Right cardiac atrium (tissue), 5 donors: ENCODE measurements at regions not wholly inside any gene's neighbourhood (a gene's known extent, or its start where the extent isn't known, plus 50 kb on each side); places are given as distances from the start of the nearest gene placed in this dataset.

Experiments used
- ATAC-seq, 2 donors: fragments of 200-7000 bp; cut with Tn5 transposase; one replicate each; pipeline versions ENCODE4 v1.8.0 to v1.9.1; 2020; ENCODE audit warnings: moderate library complexity in 2 of 2, mild to moderate bottlenecking in 1 of 2
- DNase-seq, 3 donors: peaks; one replicate each; pipeline ENCODE4 v3.0.0-alpha.2; 2020
- H3K27ac ChIP-seq: one replicate; pipeline ENCODE4 v1.5.1; 2013; ENCODE audit warnings: mild to moderate bottlenecking, low read length, control low read depth, moderate library complexity
- H3K27me3 ChIP-seq: one replicate; pipeline ENCODE4 v1.6.1; 2013; ENCODE audit not compliant: control insufficient read depth, insufficient read depth
- H3K4me1 ChIP-seq: one replicate; pipeline ENCODE4 v1.6.1; 2013; ENCODE audit warnings: low read length; ENCODE audit not compliant: control insufficient read depth, insufficient read depth
- H3K4me3 ChIP-seq: one replicate; pipeline ENCODE4 v1.5.1; 2013; ENCODE audit warnings: low read length, control low read depth
- H3K9me3 ChIP-seq: one replicate; pipeline ENCODE4 v1.6.1; 2013; ENCODE audit warnings: low read length; ENCODE audit not compliant: control insufficient read depth
- WGBS: extraction: QIAGEN DNeasy Blood & Tissue Kit; methylation state at CpG from one replicate; pipeline ENCODE4 v1.1.7; 2013; 5-methylcytosine and 5-hydroxymethylcytosine counted together
- intact Hi-C, 4 donors: fragments of 100-400 bp; cut with DNase I; formaldehyde crosslinking; loops; one replicate each; pipeline versions ENCODE4 v1.11.0 to v1.14.0; 2022 to 2023
- donor health status: healthy with polysubstance abuse.
- donor health status: DM: no; HTN: yes; CAD: no.
- donor health status: DM: no; HTN: no; CAD: no.
- donor health status: DM: no; HTN: yes; CAD: no; lungs with severe emphysema.
- donor health status: DM: yes; HTN: yes; CAD: no.

DNA sequence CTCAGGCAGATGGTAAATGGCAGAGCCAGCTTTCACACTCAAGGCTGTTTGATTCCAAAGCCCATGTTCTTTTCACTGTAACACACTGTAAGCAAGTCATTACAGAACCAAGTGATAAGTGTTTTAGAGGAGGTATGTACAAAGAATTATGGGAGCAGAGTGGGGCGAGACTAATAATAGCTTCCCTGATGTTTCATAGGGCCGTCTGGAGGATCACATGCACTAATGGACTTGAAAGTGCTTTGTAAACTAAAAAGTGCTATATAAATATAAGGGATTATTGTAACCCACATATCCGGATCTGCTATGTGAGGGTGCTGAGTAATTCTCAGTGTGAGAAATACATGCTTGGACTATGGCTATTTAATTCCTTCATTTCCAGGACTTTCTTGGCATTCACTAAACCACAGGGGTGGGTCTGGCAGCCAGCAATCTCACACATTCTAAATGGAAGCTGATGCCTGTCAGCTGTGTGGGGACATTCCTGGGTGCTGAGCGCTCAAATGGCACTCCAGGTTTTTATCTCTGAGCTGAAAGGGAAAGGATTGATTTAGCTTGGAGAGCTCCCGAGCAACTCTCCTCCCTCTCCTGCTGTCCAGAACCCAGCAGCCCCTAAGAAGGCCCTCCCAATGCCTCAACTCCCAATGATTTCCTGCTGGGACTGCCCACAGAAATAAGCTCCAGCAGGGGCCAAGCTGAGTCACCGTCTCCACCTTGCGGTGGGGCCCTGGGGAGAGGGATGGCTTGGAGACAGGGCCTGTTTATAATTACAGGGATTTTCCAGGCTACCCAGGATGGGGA lies 222.8 kb downstream of the SOX11 start:
- Histone ChIP-seq H3K4me1 (peaks cover 3% of the 10 kb centered on the region), H3K9me3 (no peaks in the 10 kb centered on the region), H3K4me3 (no peak overlapping the region), H3K27me3 (no peaks in the 10 kb centered on the region), H3K27ac (peak overlapping the region; percentile 99)
- intact Hi-C loops, result no loop called here
- ATAC-seq (peak; percentile 93 to 94), DNase-seq (peak; percentile 45 to 69 (median 68))
- 31% methylated on average over 7 of the region's 7 CpGs for WGBS

DNA sequence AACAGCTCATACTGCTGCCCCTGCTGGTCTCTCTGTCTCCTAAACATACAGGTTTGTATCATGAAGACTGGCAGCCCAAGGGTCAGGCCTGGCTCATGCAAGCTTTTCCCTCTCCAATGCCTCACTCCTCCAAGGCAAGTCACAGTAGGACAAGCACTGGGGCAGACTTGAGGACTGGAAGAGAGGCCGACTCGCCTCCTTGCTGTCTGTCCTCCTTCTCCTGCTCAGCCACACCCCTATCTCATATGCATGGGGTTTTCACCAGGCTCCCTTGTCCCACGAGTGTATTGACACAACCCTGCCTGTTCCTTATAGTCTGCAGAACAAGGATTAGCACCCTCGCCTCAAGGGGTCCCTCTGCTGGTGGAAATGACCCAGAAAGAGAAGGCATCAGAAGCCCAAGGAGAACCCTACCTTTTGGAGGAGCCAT lies 223.7 kb downstream of the SOX11 start:
- Histone ChIP-seq H3K9me3 (no peaks in the 10 kb centered on the region), H3K27me3 (no peaks in the 10 kb centered on the region), H3K4me1 (peaks cover 3% of the 10 kb centered on the region), H3K4me3 (no peak overlapping the region), H3K27ac (peak overlapping the region; percentile 99)
- DNase-seq, result no peak
- intact Hi-C loops, result no loop called here
- 53% methylated on average over 4 of the region's 4 CpGs for WGBS
- no peak for ATAC-seq

DNA sequence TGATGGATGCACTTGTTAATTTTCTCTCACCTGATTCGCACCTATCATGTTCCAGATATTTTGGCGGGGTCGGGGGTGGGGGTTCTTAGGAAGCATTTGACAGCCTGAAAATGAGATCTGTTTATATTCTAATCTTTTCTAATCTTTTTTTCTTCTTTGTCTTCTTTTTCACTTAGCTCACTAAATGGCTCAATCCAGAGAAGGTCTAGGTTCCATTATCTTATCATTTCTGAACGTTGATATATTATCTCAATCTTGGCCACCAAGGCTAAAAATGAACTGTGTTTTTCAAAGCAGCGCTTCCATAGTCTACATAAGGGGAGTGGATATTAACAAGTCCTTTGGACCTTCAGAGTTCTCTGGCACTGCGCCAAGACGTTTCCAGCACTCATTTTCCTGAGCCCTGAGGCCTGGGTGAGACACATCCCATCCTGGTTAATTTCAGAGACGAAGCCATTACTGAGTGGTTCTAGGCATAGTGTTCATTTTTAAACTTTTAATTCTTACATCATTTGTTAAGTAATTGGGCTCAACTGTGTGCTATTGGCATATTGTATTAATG lies 229.0 kb downstream of the SOX11 start:
- peak in 2 of 3 donors; percentile 19 to 50 for DNase-seq
- Histone ChIP-seq H3K27ac (no peak overlapping the region), H3K9me3 (no peaks in the 10 kb centered on the region), H3K4me1 (no peaks in the 10 kb centered on the region), H3K4me3 (no peak overlapping the region), H3K27me3 (no peaks in the 10 kb centered on the region)
- ATAC-seq, result no peak
- intact Hi-C loops, result no loop called here
- WGBS, result 44% methylated on average over 8 of the region's 8 CpGs

DNA sequence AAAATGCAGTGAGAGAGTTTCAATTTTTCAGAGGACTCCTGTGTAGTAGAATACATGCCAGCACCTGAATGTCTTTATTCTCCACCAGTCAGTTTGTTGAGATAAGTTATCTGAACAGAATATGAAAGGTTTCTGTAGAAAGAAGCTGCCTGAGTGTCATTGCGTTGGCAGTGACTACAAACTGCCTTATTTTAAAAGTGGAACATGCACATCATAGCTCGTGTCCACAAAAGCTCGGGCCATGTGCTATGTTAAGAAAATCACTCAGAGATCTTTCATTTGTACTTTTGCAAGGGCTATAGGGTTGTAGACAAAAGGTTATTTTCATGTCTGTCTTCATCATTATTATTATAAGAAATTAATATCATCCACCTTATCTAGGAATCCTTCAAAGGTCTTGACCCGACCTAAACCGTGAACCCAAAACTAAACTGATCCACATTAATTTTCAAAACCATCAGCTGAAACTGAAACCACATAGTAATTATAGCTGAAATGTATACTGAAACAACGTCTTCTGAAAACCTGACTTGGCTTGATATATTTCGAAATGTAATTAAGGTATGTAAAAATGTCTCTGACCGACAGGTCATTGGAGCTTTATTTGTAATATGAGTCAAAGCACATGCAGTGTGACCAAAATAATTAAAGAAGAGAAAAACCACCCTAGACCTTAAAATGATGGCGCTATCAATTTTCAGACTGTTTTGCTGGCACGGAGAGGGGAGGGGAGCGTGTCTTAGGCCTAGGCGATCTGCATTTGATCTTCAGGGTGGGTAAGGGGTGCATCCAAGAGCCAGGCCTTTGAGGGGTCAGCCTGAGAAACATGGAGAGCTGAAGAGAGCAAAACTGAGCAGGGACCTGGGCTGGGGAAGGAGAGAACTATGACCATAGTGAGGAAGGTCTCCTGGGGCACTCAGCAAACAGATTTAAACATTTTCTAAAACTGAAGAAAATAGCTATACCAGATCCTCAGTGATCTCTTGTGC lies 232.1 kb downstream of the SOX11 start:
- Histone ChIP-seq H3K9me3 (no peaks in the 10 kb centered on the region), H3K27ac (no peak overlapping the region), H3K4me3 (no peak overlapping the region), H3K27me3 (no peaks in the 10 kb centered on the region), H3K4me1 (peaks cover 3% of the 10 kb centered on the region)
- no peak for DNase-seq
- ATAC-seq, result no peak
- WGBS, result 89% methylated on average over 12 of the region's 12 CpGs
- intact Hi-C loops, result no loop called here

DNA sequence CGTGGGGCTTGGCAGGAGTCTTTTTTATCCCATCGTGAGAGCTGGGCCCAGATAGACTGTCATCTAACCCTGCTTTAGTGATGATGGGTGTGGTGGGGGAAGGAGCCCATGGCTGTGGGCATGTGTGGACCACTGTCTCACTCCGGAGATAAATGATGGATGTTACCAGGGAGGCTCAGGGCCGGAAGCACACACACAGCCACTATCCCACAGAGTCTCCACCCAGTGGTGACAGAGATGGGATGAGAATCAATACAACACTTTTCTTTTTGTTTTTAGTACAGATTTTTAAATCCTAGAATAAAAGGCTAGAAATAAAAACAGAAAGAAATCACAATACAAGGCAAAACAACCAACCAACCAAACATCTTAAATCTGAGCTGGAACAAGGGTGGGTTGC lies 233.4 kb downstream of the SOX11 start:
- Histone ChIP-seq H3K27ac (no peak overlapping the region), H3K9me3 (no peaks in the 10 kb centered on the region), H3K27me3 (no peaks in the 10 kb centered on the region), H3K4me3 (no peak overlapping the region), H3K4me1 (peaks cover 3% of the 10 kb centered on the region)
- WGBS, result 78% methylated on average over 4 of the region's 4 CpGs
- ATAC-seq (no peak), DNase-seq (no peak)
- intact Hi-C loops, result no loop called here

DNA sequence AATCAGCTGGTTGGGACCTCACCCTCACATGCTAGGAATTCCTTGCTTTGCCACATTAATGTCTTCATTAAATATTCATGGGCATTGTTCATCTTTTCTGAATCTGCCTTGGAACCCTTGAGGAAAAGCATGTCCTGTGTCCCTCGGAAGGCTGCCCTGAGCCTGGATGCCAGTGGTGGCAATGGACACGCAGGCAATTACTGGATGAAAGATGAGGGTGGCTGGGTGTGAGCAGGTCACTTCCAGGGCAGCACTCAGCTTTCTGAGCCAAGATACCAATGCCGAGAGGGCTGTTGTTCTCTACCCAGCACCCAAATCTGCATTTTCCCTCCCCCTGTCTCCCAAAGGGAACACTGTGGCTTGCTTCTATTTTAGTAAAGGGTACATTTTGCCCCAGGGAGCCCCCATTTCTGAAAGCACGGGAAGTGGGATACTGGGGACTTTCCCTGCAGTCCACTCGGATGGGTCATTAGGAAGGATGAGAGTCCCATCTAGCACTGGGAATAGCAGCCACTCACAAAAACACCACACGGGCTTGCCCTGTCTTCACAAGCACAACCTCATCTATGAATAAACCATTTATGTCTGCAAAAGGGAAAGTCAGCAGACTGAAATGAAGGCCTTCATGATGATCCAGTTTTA lies 234.8 kb downstream of the SOX11 start:
- intact Hi-C loops, result no loop called here
- no peak for DNase-seq
- Histone ChIP-seq H3K27ac (peak overlapping the region; percentile 75), H3K4me1 (peaks cover 3% of the 10 kb centered on the region), H3K27me3 (no peaks in the 10 kb centered on the region), H3K9me3 (no peaks in the 10 kb centered on the region), H3K4me3 (no peak overlapping the region)
- WGBS, result 28% methylated on average over 6 of the region's 6 CpGs
- ATAC-seq, result peak; percentile 43 to 85

DNA sequence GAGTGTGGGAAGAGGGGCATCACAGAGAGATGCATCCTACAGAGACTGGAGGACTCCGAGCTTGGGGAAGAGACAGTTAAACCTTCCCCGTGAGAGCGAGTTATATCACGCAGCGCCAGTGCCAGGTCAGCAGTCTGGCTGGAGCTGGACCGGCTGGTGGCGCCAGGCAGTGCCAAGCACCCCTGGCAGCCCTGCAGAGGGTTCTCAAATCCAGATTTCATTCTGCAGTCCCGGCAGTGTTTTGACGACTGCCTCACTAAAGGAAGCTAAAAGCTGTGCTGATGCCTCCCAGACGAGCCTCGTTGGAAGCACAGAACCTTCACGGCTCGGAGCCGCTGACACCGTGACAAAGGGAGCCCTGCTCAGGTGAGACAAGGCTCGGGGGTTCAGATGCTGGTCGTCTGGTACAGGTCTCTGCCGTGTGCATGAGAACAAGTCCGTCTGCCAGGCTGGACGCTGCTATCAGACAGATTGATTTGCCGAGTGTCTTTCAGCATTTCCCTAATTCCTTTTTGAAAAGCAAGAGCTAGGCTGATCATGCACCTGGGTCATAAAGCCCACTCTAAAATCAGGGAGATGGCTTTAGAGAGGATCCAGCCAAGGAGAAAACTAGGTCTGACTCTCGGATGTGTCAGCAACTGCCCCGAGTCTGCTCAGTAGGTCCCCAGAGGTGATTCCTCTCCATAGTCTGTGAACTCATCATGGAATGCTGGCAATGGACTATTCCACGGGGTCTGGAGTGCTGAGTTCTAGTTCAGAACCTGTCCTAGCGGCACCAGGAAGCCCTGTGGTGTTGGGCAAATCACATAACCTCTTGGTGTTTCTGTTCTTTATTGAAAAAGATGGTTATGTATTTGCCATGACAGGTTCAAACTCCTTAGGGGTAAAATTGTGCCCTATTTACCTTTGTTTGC lies 240.6 kb downstream of the SOX11 start:
- no peaks in the 10 kb centered on the region for H3K27me3 ChIP-seq
- WGBS, result 48% methylated on average over 25 of the region's 25 CpGs
- H3K4me1 ChIP-seq, result no peaks in the 10 kb centered on the region
- DNase-seq (peak; percentile 24 to 80 (median 75)), ATAC-seq (peak; percentile 86 to 88)
- H3K9me3 ChIP-seq, result no peaks in the 10 kb centered on the region
- H3K27ac ChIP-seq, result no peak overlapping the region
- intact Hi-C loops, result no loop called here
- H3K4me3 ChIP-seq, result peak overlapping the region; percentile 21

DNA sequence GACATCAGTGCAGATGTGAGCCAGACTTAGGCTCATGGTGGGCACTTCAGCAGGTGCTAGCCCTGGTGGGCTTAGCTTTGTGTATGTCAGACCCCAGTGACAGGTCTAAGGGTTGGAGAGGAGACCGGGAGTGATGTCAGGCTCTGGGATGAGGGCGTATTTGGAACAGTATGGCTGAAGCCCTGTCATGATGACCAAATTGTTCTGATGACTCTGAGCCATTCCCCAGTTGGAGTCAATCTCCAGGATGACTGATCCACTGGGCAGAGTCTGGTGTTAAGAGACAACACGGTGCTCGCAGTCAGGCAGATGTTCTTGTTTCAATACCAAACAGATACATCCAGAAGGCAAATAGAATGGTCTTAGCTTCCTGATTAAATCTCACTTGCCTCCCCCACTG lies 241.5 kb downstream of the SOX11 start:
- intact Hi-C loops, result no loop called here
- Histone ChIP-seq H3K4me1 (no peaks in the 10 kb centered on the region), H3K9me3 (no peaks in the 10 kb centered on the region), H3K4me3 (no peak overlapping the region), H3K27ac (no peak overlapping the region), H3K27me3 (no peaks in the 10 kb centered on the region)
- ATAC-seq (peak in 1 of 2 donors; percentile 29), DNase-seq (no peak)
- WGBS, result 78% methylated on average over 4 of the region's 4 CpGs

DNA sequence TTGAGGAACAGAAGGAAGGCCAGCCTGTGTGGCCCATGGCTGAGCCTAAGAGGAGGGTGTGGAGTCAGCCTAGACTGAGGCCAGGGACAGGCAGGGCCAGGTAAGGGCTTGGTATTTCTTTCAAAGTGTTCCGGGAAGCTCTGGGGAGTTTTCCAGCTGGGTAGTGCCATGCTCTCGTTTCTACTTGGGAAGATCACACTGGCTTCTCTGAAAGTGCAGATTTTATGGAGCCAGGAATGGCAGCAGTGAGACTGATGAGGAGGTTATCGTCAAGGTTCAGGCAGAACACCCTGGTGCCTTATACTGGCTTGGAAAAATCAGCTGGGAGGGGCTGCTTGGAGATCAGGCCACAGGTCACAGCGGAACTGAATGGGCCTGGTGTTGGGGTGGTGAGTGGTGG lies 245.1 kb downstream of the SOX11 start:
- DNase-seq, result no peak

More for the DNA sequence above, 245.1 kb downstream of the SOX11 start:
- no peaks in the 10 kb centered on the region for H3K9me3 ChIP-seq
- no peaks in the 10 kb centered on the region for H3K27me3 ChIP-seq
- no peak overlapping the region for H3K4me3 ChIP-seq
- H3K27ac ChIP-seq, result no peak overlapping the region
- ATAC-seq, result no peak
- intact Hi-C loops, result no loop called here
- WGBS, result 52% methylated on average over 4 of the region's 4 CpGs
- H3K4me1 ChIP-seq, result no peaks in the 10 kb centered on the region
